Liver (tissue), 3 donors: ENCODE measurements at regions not wholly inside any gene's neighbourhood (a gene's known extent, or its start where the extent isn't known, plus 50 kb on each side); places are given as distances from the start of the nearest gene placed in this dataset.

Source experiments
- EGR1 ChIP-seq, 2 donors: IDR thresholded peaks; 2 replicates each; pipeline ENCODE4 v1.6.1; 2016 to 2018; ENCODE audit warnings: antibody characterized with exemption in 2 of 2, low read depth in 2 of 2
- FOXA1 ChIP-seq: IDR thresholded peaks from 2 replicates; pipeline ENCODE4 v1.6.1; 2016; ENCODE audit warnings: antibody characterized with exemption
- GABPA ChIP-seq, 2 donors: IDR thresholded peaks in 1 of 2; conservative IDR thresholded peaks in 1 of 2; 2 replicates each; pipeline ENCODE4 v1.6.1; 2016; ENCODE audit warnings: antibody characterized with exemption in 2 of 2, mild to moderate bottlenecking in 1 of 2, moderate library complexity in 1 of 2
- JUND ChIP-seq, 2 donors: IDR thresholded peaks; 2 replicates each; pipeline ENCODE4 v1.6.1; 2016; ENCODE audit warnings: antibody characterized with exemption in 2 of 2
- SP1 ChIP-seq: IDR thresholded peaks from 2 replicates; pipeline ENCODE4 v1.6.1; 2018; ENCODE audit warnings: antibody characterized with exemption, mild to moderate bottlenecking
- YY1 ChIP-seq: IDR thresholded peaks from 2 replicates; pipeline ENCODE4 v1.6.1; 2016; ENCODE audit warnings: antibody characterized with exemption, mild to moderate bottlenecking
- TF ChIP-seq, protein P1 (sequence below): fragments of 150-350 bp; IDR thresholded peaks from 2 replicates; pipeline ENCODE4 v1.5.1; 2017; ENCODE audit warnings: improper control_type of control experiment, low read depth, low read length; ENCODE audit not compliant: missing input control
- TF ChIP-seq, protein P2 (sequence below): IDR thresholded peaks from 2 replicates; pipeline ENCODE4 v1.6.1; 2016; ENCODE audit warnings: antibody characterized with exemption
- donor health status: healthy.
- donor health status: healthy.

DNA sequence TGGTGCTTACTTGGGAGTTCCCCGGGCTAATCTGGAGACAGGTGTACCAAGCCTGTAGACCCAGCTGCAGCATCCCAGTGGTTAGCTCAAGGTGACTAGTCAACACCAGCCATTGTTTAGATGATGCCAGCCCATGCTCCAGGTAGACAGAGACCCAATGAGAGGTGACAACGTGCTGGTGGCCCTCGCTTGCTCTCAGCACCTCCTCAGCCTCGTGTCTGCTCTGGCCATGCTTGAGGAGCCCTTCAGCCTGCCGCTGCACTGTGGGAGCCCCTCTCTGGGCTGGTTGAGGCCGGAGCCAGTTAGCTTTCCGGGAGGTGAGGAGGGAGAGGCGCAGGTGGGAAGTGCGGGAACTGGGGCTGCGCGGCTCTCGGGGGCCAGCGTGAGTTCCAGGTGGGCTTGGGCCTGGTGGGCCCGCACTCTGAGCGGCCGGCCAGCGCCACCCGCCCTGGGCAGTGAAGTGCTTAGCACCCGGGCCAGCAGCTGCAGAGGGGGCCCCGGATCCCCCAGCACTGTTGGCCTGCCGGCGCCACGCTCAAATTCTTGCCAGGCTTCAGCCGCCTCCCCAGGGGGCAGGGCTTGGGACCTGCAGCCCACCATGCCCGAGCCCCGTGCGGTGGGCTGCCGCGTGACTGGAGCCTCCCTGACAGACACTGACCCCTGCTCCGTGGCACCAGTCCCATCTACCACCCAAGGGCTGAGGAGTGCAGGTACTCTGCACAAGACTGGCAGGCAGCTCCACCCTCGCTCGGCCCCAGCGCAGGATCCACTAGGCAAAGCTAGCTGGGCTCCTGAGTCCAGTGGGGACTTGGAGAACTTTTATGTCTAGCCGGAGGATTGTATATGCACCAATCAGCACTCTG lies 85.9 kb upstream of the VSTM2B start:
- TF ChIP-seq, protein P1, sequence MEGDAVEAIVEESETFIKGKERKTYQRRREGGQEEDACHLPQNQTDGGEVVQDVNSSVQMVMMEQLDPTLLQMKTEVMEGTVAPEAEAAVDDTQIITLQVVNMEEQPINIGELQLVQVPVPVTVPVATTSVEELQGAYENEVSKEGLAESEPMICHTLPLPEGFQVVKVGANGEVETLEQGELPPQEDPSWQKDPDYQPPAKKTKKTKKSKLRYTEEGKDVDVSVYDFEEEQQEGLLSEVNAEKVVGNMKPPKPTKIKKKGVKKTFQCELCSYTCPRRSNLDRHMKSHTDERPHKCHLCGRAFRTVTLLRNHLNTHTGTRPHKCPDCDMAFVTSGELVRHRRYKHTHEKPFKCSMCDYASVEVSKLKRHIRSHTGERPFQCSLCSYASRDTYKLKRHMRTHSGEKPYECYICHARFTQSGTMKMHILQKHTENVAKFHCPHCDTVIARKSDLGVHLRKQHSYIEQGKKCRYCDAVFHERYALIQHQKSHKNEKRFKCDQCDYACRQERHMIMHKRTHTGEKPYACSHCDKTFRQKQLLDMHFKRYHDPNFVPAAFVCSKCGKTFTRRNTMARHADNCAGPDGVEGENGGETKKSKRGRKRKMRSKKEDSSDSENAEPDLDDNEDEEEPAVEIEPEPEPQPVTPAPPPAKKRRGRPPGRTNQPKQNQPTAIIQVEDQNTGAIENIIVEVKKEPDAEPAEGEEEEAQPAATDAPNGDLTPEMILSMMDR, result no peak
- TF ChIP-seq FOXA1 (no peak), SP1 (no peak), JUND (IDR thresholded peaks at IDR 0.05) (no peak), YY1 (no peak), GABPA (IDR thresholded peaks at IDR 0.05 in 1 of 2, conservative IDR thresholded peaks at IDR 0.05 in 1 of 2) (no peak), EGR1 (IDR thresholded peaks at IDR 0.05; ENCODE audit: low read depth in 2 of 2) (no peak)
- TF ChIP-seq, protein P2, sequence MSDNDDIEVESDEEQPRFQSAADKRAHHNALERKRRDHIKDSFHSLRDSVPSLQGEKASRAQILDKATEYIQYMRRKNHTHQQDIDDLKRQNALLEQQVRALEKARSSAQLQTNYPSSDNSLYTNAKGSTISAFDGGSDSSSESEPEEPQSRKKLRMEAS, result no peak
